ENCODE measurements at regions not wholly inside any gene's neighbourhood (a gene's known extent, or its start where the extent isn't known, plus 50 kb on each side); places are given as distances from the start of the nearest gene placed in this dataset.
"Not testable (repeated sequence)": the region's sequence is repeated elsewhere in the genome, so short reads cannot be mapped to it uniquely, and the experiment has no call there.

DNA sequence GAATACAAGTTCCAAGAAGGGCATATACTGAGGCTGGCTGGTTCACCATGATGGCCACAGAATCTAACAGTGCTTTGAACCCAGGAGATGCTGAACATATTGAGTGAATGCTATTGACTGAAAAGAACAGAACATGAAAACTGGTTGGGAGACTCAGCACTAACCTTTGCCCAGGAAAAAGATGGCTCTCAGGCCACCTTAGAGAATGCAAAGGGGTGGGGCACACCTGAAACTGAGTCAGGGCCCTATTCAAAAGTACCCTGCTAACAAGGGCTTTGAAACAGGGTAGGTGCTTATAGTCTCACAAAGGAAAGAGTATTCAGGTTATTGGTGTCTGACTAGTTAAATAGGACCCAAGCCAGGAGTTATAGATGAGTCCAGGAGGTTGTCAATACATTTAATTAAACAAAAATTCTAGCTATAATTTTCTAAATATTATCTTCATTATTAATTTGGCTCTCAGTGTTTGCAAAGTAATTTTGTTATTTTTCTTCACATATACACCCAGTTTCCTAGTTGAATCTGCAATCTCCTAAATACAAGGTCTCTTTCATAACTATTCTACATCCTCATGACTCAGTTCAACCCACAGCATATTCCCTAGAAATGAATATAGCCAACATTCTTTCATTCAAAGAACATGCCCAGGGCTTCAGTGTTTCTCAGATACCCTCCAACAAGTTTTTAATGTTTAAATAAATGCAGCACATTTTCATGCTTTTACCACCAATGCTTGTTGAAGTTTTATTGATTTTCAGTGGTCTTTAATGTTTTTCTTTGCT lies 144.2 kb upstream of the RAPGEF2 start:
- TF ChIP-seq TCF4 (CRISPR knock-in tag; IDR thresholded peaks at IDR 0.05; ENCODE audit: borderline replicate concordance) (no peak), BACH2 (CRISPR knock-in tag; IDR thresholded peaks at IDR 0.05; ENCODE audit: borderline replicate concordance) (no peak)
- no peak for ATAC-seq

GRCh38 chr4:158962393-158962792 lies 140.5 kb upstream of the RAPGEF2 start:
- no peak for ATAC-seq
- TF ChIP-seq ARNTL (CRISPR knock-in tag; IDR thresholded peaks at IDR 0.05; ENCODE audit: borderline replicate concordance, low read depth): no peak
- no peak for TF ChIP-seq CSRNP3 (CRISPR knock-in tag; IDR thresholded peaks at IDR 0.05)
- no peak for TF ChIP-seq ZNF70 (CRISPR knock-in tag; IDR thresholded peaks at IDR 0.05)
- TF ChIP-seq TOX (CRISPR knock-in tag; IDR thresholded peaks at IDR 0.05; ENCODE audit: borderline replicate concordance): no peak
- no peak for TF ChIP-seq CSDC2 (CRISPR knock-in tag; IDR thresholded peaks at IDR 0.05)
- no peak for TF ChIP-seq ESRRG (CRISPR knock-in tag; IDR thresholded peaks at IDR 0.05)
- no peak for TF ChIP-seq SNAI2 (CRISPR knock-in tag; IDR thresholded peaks at IDR 0.05)
- TF ChIP-seq CREB5 (CRISPR knock-in tag; IDR thresholded peaks at IDR 0.05; ENCODE audit: low read depth): no peak
- TF ChIP-seq ZC3H10 (CRISPR knock-in tag; IDR thresholded peaks at IDR 0.05): no peak
- no peak for TF ChIP-seq ISL1 (CRISPR knock-in tag; IDR thresholded peaks at IDR 0.05)
- no peak for TF ChIP-seq ZNF8 (CRISPR knock-in tag; IDR thresholded peaks at IDR 0.05)
- no peak for TF ChIP-seq POU6F1 (CRISPR knock-in tag; IDR thresholded peaks at IDR 0.05; ENCODE audit: borderline replicate concordance, low read depth)
- no peak for TF ChIP-seq TCF4 (CRISPR knock-in tag; IDR thresholded peaks at IDR 0.05; ENCODE audit: borderline replicate concordance)
- TF ChIP-seq ZFP3 (CRISPR knock-in tag; IDR thresholded peaks at IDR 0.05): no peak
- no peak for TF ChIP-seq BACH2 (CRISPR knock-in tag; IDR thresholded peaks at IDR 0.05; ENCODE audit: borderline replicate concordance)
- no peak for TF ChIP-seq TSHZ2 (CRISPR knock-in tag; IDR thresholded peaks at IDR 0.05)
- no peak for TF ChIP-seq ZFP30 (CRISPR knock-in tag; IDR thresholded peaks at IDR 0.05)
- TF ChIP-seq OSR1 (CRISPR knock-in tag; IDR thresholded peaks at IDR 0.05): no peak
- no peak for TF ChIP-seq RARB (CRISPR knock-in tag; IDR thresholded peaks at IDR 0.05)

- not testable (repeated sequence) for ATAC-seq
These were observed 139.6 kb upstream of the RAPGEF2 start for GRCh38 chr4:158963282-158963681.

DNA sequence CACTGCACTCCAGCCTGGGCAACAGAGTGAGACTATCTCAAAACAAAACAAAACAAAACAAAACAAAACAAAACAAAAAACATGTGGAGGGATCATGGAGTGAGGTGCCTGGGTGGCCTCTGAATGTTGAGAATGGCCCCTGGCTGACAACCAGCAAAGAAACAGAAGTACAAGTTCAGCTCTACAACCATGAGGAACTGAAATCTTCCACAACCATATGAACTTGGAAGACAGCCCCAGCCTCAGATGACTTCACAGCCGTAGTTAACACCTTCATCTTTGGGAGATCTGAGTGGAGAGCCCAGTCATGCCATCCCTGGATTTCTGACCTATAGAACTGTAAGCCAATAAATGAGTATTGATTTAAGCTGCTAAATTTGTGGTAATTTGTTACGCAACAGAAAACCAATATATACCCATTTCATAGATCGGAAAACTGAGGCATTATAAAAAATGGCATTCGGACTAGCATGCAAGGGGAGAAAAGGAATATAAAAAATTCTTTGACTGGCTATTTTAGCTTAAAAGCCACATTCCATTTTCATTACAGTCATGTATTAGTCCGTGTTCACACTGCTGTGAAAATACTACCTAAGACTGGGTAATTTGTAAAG lies 138.7 kb upstream of the RAPGEF2 start:
- ATAC-seq: no peak
- TF ChIP-seq ZC3H10 (CRISPR knock-in tag; IDR thresholded peaks at IDR 0.05) (no peak), GLIS3 (CRISPR knock-in tag; IDR thresholded peaks at IDR 0.05) (no peak), SNAI2 (CRISPR knock-in tag; IDR thresholded peaks at IDR 0.05) (no peak), ARNTL (CRISPR knock-in tag; IDR thresholded peaks at IDR 0.05; ENCODE audit: borderline replicate concordance, low read depth) (no peak), BACH2 (CRISPR knock-in tag; IDR thresholded peaks at IDR 0.05; ENCODE audit: borderline replicate concordance) (no peak), POU6F1 (CRISPR knock-in tag; IDR thresholded peaks at IDR 0.05; ENCODE audit: borderline replicate concordance, low read depth) (no peak)

Measured in SK-N-SH treated with all-trans-retinoic acid at 6 μM for 48 hours (cell line).